ENCODE measurements at regions not wholly inside any gene's neighbourhood (a gene's known extent, or its start where the extent isn't known, plus 50 kb on each side); places are given as distances from the start of the nearest gene placed in this dataset.

GRCh38 chr11:95327273-95327948 is 96.4 kb upstream of the SESN3 start:
- no peak for ATAC-seq (ENCODE audit: low read depth)
- Histone ChIP-seq H2BK15ac (ENCODE audit: low read depth, low read length) (no peak overlapping the region), H2BK5ac (ENCODE audit: low read depth, low read length, poor library complexity, severe bottlenecking) (no peak overlapping the region), H2BK20ac (ENCODE audit: low read depth, low read length) (no peak overlapping the region), H4K20me1 (ENCODE audit: insufficient read depth, low read length) (no peaks in the 10 kb centered on the region), H3K23ac (ENCODE audit: low read depth, low read length) (no peak overlapping the region), H4K8ac (ENCODE audit: low read depth in 2 of 2, low read length in 2 of 2) (no peak overlapping the region), H3K79me1 (ENCODE audit: low read depth in 1 of 2, low read length in 2 of 2) (no peaks in the 10 kb centered on the region), H3K4me3 (ENCODE audit: insufficient read depth, low read depth, low read length) (no peak overlapping the region), H3K4ac (ENCODE audit: low read depth, low read length) (no peak overlapping the region), H4K91ac (ENCODE audit: insufficient read depth, low read depth, low read length) (no peak overlapping the region), H2AFZ (replicated peaks; ENCODE audit: low read length, poor library complexity) (no peak overlapping the region), H4K5ac (ENCODE audit: low read depth, low read length) (no peak overlapping the region), H3K14ac (replicated peaks; ENCODE audit: low read depth, low read length) (no peak overlapping the region), H2AK5ac (ENCODE audit: low read depth, low read length) (no peak overlapping the region), H3K9ac (ENCODE audit: low read depth, low read length) (no peak overlapping the region), H2BK120ac (ENCODE audit: low read depth, low read length) (no peak overlapping the region), H2AK9ac (replicated peaks; ENCODE audit: low read depth, low read length, poor library complexity) (no peak overlapping the region), H3K56ac (ENCODE audit: extremely low read depth, insufficient read depth, low read length) (no peak overlapping the region), H3K18ac (ENCODE audit: low read depth, low read length) (no peak overlapping the region), H3K4me1 (ENCODE audit: control insufficient read depth, insufficient read depth, low read length) (no peaks in the 10 kb centered on the region), H3K9me1 (ENCODE audit: insufficient read depth, low read length) (no peaks in the 10 kb centered on the region), H3K27ac (ENCODE audit: insufficient read depth, low read length) (no peak overlapping the region), H3K36me3 (ENCODE audit: control insufficient read depth, insufficient read depth, low read length) (no peaks in the 10 kb centered on the region), H3K4me2 (ENCODE audit: low read depth, low read length) (no peak overlapping the region), H3K27me3 (ENCODE audit: control insufficient read depth, insufficient read depth, low read length) (peaks cover 6% of the 10 kb centered on the region; the same call in 1 of the 2 replicates), H3K9me3 (ENCODE audit: control insufficient read depth, insufficient read depth, low read length) (no peaks in the 10 kb centered on the region)
- no peak for DNase-seq
- TF ChIP-seq MXI1 (IDR thresholded peaks at IDR 0.05; ENCODE audit: borderline replicate concordance, low read depth, low read length), result no peak
- TF ChIP-seq RCOR1 (IDR thresholded peaks at IDR 0.05; ENCODE audit: insufficient replicate concordance, low read length), result no peak
- TF ChIP-seq ELK1 (IDR thresholded peaks at IDR 0.05; ENCODE audit: borderline replicate concordance, low read depth, low read length), result no peak
- no peak for TF ChIP-seq MAZ (IDR thresholded peaks at IDR 0.05; ENCODE audit: borderline replicate concordance, low read depth, low read length)
- TF ChIP-seq FOS (IDR thresholded peaks at IDR 0.05; ENCODE audit: low read depth, low read length), result no peak
- no peak for TF ChIP-seq POLR2A (IDR thresholded peaks at IDR 0.05; ENCODE audit: low read depth, low read length)
- TF ChIP-seq CTCF (conservative IDR thresholded peaks at IDR 0.05; ENCODE audit: low read depth, low read length), result no peak
- TF ChIP-seq SMC3 (IDR thresholded peaks at IDR 0.05; ENCODE audit: low read depth, low read length), result no peak
- no peak for TF ChIP-seq BHLHE40 (IDR thresholded peaks at IDR 0.05; ENCODE audit: low read depth, low read length)
- no peak for TF ChIP-seq USF2 (IDR thresholded peaks at IDR 0.05; ENCODE audit: low read depth, low read length)
- POLR2A ChIA-PET (ENCODE audit: unreplicated experiment), result no interaction called here
- CTCF ChIA-PET, result no interaction called here
- BruUV-seq (replicated peaks), result no TSS peak
- in situ Hi-C loops (cut with MboI; ENCODE audit: low sequenced_read_pairs) (no loop called here), dilution Hi-C loops (cut with HindIII; ENCODE audit: low sequenced_read_pairs, unreplicated experiment) (no loop called here), intact Hi-C loops (cut with micrococcal nuclease) (no loop called here)
- WGBS, 2 experiments (ENCODE audit: extremely low coverage in 2 of 2, insufficient read length in 1 of 2), result no CpG with 5 or more reads among the region's 2 CpGs

Data from IMR-90 (cell line).